BE2C (cell line): ENCODE measurements at regions not wholly inside any gene's neighbourhood (a gene's known extent, or its start where the extent isn't known, plus 50 kb on each side); places are given as distances from the start of the nearest gene placed in this dataset.

Source experiments
- DNase-seq: peaks from one replicate; pipeline ENCODE4 v3.0.0-alpha.2; 2020
- H3K27me3 ChIP-seq: fragments of 250-450 bp; sonication (Bioruptor Pico); 2 replicates; pipeline ENCODE4 v1.5.1; 2020; ENCODE audit warnings: mild to moderate bottlenecking
- H3K36me3 ChIP-seq: fragments of 250-450 bp; sonication (Bioruptor Pico); 2 replicates; pipeline ENCODE4 v1.5.1; 2020; ENCODE audit warnings: mild to moderate bottlenecking
- H3K4me1 ChIP-seq: fragments of 250-450 bp; sonication (Bioruptor Pico); 2 replicates; pipeline ENCODE4 v1.5.1; 2020
- H3K4me3 ChIP-seq: 2 replicates; pipeline ENCODE4 v1.5.1; 2011; ENCODE audit warnings: low read depth, low read length
- H3K9me3 ChIP-seq: fragments of 250-450 bp; sonication (Bioruptor Pico); 2 replicates; pipeline ENCODE4 v1.5.1; 2020
- TF ChIP-seq, protein P1 (sequence below): IDR thresholded peaks from 2 replicates; pipeline ENCODE4 v1.5.1; 2012; ENCODE audit warnings: mild to moderate bottlenecking, low read depth, low read length

- no peaks in the 10 kb centered on the region for H3K27me3 ChIP-seq
- no peak for DNase-seq
- no peaks in the 10 kb centered on the region for H3K36me3 ChIP-seq
- TF ChIP-seq, protein P1, sequence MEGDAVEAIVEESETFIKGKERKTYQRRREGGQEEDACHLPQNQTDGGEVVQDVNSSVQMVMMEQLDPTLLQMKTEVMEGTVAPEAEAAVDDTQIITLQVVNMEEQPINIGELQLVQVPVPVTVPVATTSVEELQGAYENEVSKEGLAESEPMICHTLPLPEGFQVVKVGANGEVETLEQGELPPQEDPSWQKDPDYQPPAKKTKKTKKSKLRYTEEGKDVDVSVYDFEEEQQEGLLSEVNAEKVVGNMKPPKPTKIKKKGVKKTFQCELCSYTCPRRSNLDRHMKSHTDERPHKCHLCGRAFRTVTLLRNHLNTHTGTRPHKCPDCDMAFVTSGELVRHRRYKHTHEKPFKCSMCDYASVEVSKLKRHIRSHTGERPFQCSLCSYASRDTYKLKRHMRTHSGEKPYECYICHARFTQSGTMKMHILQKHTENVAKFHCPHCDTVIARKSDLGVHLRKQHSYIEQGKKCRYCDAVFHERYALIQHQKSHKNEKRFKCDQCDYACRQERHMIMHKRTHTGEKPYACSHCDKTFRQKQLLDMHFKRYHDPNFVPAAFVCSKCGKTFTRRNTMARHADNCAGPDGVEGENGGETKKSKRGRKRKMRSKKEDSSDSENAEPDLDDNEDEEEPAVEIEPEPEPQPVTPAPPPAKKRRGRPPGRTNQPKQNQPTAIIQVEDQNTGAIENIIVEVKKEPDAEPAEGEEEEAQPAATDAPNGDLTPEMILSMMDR: no peak
- no peak overlapping the region for H3K4me3 ChIP-seq
- H3K4me1 ChIP-seq: no peaks in the 10 kb centered on the region; the same call in 1 of the 2 replicates
- H3K9me3 ChIP-seq: no peaks in the 10 kb centered on the region; the same call in 1 of the 2 replicates
Measured at GRCh38 chr11:113634940-113635575, 71.0 kb downstream of the TMPRSS5 start.

GRCh38 chr11:113632981-113633380 is 73.1 kb downstream of the TMPRSS5 start:
- no peak for DNase-seq
- Histone ChIP-seq H3K9me3 (no peaks in the 10 kb centered on the region; the same call in 1 of the 2 replicates), H3K4me3 (no peak overlapping the region), H3K27me3 (no peaks in the 10 kb centered on the region), H3K36me3 (no peaks in the 10 kb centered on the region), H3K4me1 (no peaks in the 10 kb centered on the region; the same call in 1 of the 2 replicates)
- TF ChIP-seq, protein P1: no peak

DNA sequence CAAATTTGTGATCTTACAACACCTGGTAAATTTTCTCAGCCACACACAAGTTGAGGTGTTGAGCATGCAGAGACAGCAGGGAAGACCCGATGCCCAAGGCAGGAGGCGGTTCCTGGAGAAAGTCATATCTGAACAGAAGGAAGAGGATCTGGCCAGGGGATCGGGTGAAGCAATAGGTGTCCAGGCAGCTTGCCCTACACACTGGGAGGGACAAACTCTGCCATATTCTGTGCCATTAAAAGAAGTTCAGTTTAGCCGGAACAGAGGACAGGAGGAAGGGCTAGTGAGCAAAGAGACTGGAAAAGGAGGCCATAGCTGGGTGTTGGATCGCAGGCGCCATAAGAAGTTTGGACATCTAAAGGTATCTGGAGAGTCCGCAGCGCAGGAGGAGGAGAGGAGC is 76.5 kb downstream of the TMPRSS5 start:
- Histone ChIP-seq H3K4me3 (no peak overlapping the region), H3K36me3 (no peaks in the 10 kb centered on the region), H3K4me1 (no peaks in the 10 kb centered on the region), H3K27me3 (no peaks in the 10 kb centered on the region), H3K9me3 (no peaks in the 10 kb centered on the region)
- TF ChIP-seq, protein P1: no peak
- no peak for DNase-seq

- no peak for DNase-seq
- TF ChIP-seq, protein P1: no peak
- no peaks in the 10 kb centered on the region for H3K9me3 ChIP-seq
- H3K27me3 ChIP-seq: no peaks in the 10 kb centered on the region
- H3K4me1 ChIP-seq: no peaks in the 10 kb centered on the region
- H3K36me3 ChIP-seq: no peaks in the 10 kb centered on the region
- H3K4me3 ChIP-seq: no peak overlapping the region
Measured at GRCh38 chr11:113628912-113629311, 77.2 kb downstream of the TMPRSS5 start.

DNA sequence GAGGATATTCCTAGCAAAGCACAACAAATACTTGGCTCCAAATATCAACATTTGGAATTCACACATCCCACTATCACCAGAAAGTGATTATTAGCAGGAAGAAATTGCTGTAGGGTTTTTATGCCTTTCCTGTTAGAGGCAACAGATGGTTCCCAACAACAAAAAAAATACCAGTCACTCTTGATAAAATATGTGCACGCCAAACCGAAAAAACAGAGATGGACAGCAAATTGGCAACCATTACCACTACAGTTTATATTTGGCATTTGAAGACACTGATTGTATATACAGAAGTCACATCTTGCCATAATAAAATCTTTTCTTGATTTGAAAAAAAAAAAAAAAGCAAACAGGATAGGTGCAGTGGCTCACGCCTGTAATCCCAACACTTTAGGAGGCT is 78.2 kb downstream of the TMPRSS5 start:
- Histone ChIP-seq H3K27me3 (no peaks in the 10 kb centered on the region), H3K4me3 (no peak overlapping the region), H3K9me3 (no peaks in the 10 kb centered on the region), H3K4me1 (no peaks in the 10 kb centered on the region), H3K36me3 (no peaks in the 10 kb centered on the region)
- TF ChIP-seq, protein P1: no peak
- no peak for DNase-seq

DNA sequence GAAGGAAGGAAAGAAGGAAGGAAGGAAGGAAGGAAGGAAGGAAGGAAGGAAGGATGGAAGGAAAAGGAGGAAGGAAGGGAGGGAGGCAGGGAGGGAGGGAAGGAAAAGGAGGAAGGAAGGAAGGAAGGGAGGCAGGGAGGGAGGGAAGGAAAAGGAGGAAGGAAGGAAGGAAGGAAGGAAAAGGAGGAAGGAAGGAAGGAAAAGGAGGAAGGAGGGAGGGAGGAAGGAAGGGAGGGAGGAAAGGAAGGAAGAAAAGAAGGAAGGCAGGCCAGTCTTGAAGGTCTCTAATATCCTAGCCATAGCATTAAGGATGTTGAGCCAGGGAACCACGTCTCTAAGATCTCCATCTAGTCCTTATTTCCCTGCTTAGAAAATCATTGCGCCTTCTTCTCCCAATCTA is 78.8 kb downstream of the TMPRSS5 start:
- Histone ChIP-seq H3K9me3 (no peaks in the 10 kb centered on the region), H3K27me3 (no peaks in the 10 kb centered on the region), H3K4me1 (no peaks in the 10 kb centered on the region), H3K4me3 (no peak overlapping the region), H3K36me3 (no peaks in the 10 kb centered on the region)
- TF ChIP-seq, protein P1: no peak
- DNase-seq: no peak
